Chondrocyte (in vitro differentiated cells): ENCODE measurements at regions not wholly inside any gene's neighbourhood (a gene's known extent, or its start where the extent isn't known, plus 50 kb on each side); places are given as distances from the start of the nearest gene placed in this dataset.

Experiments
- DNase-seq: peaks from one replicate; pipeline ENCODE4 v3.0.0; 2021; ENCODE audit warnings: mixed read lengths, low spot score
- H3K27ac Mint-ChIP-seq: one replicate; pipeline ENCODE4 v1.8.0; 2021; ENCODE audit warnings: mild to moderate bottlenecking, moderate library complexity, mixed read lengths; ENCODE audit not compliant: unreplicated experiment
- H3K27me3 Mint-ChIP-seq: 2 replicates; pipeline ENCODE4 v1.8.0; 2021; ENCODE audit warnings: low read depth, mixed read lengths
- H3K36me3 Mint-ChIP-seq: 2 replicates; pipeline ENCODE4 v1.8.0; 2021; ENCODE audit warnings: low read depth, mixed read lengths
- H3K4me1 Mint-ChIP-seq: 2 replicates; pipeline ENCODE4 v1.8.0; 2021; ENCODE audit warnings: low read depth, mild to moderate bottlenecking, mixed read lengths
- H3K4me3 Mint-ChIP-seq: one replicate; pipeline ENCODE4 v1.8.0; 2021; ENCODE audit warnings: mild to moderate bottlenecking, moderate library complexity, mixed read lengths; ENCODE audit not compliant: unreplicated experiment
- H3K9me3 Mint-ChIP-seq: 2 replicates; pipeline ENCODE4 v1.8.0; 2021; ENCODE audit warnings: low read depth, mixed read lengths
- CTCF ChIP-seq: fragments of 200-600 bp; sonication (generic); IDR thresholded peaks from 2 replicates; pipeline ENCODE4 v1.5.0; 2021; ENCODE audit warnings: antibody characterized with exemption, mild to moderate bottlenecking, moderate library complexity

- peaks cover 7% of the 10 kb centered on the region for H3K27me3 Mint-ChIP-seq
- no peaks in the 10 kb centered on the region for H3K4me1 Mint-ChIP-seq
- no peak overlapping the region for H3K27ac Mint-ChIP-seq
- no peaks in the 10 kb centered on the region for H3K36me3 Mint-ChIP-seq
- no peak for DNase-seq
- H3K9me3 Mint-ChIP-seq: no peaks in the 10 kb centered on the region
- H3K4me3 Mint-ChIP-seq: no peak overlapping the region
- no peak for TF ChIP-seq CTCF
Measured at GRCh38 chr3:68290333-68290732, 635.9 kb upstream of the SUCLG2 start.

- TF ChIP-seq CTCF: no peak
- Mint-ChIP-seq H3K9me3 (no peaks in the 10 kb centered on the region), H3K27me3 (peaks cover 7% of the 10 kb centered on the region), H3K4me1 (no peaks in the 10 kb centered on the region), H3K27ac (no peak overlapping the region), H3K36me3 (no peaks in the 10 kb centered on the region), H3K4me3 (no peak overlapping the region)
- no peak for DNase-seq
Measured at GRCh38 chr3:68288085-68288484, 633.7 kb upstream of the SUCLG2 start.

- H3K9me3 Mint-ChIP-seq: no peaks in the 10 kb centered on the region
- no peak overlapping the region for H3K4me3 Mint-ChIP-seq
- TF ChIP-seq CTCF: no peak
- H3K4me1 Mint-ChIP-seq: no peaks in the 10 kb centered on the region
- no peaks in the 10 kb centered on the region for H3K36me3 Mint-ChIP-seq
- no peak for DNase-seq
- peaks cover 7% of the 10 kb centered on the region for H3K27me3 Mint-ChIP-seq
- H3K27ac Mint-ChIP-seq: no peak overlapping the region
Measured at GRCh38 chr3:68287101-68287500, 632.7 kb upstream of the SUCLG2 start.

- H3K27me3 Mint-ChIP-seq: no peaks in the 10 kb centered on the region
- TF ChIP-seq CTCF: no peak
- H3K4me3 Mint-ChIP-seq: no peak overlapping the region
- no peaks in the 10 kb centered on the region for H3K4me1 Mint-ChIP-seq
- H3K27ac Mint-ChIP-seq: no peak overlapping the region
- no peaks in the 10 kb centered on the region for H3K9me3 Mint-ChIP-seq
- H3K36me3 Mint-ChIP-seq: no peaks in the 10 kb centered on the region
- no peak for DNase-seq
Measured at GRCh38 chr3:68274286-68274685, 619.9 kb upstream of the SUCLG2 start.

- H3K4me1 Mint-ChIP-seq: no peaks in the 10 kb centered on the region
- H3K4me3 Mint-ChIP-seq: no peak overlapping the region
- H3K36me3 Mint-ChIP-seq: no peaks in the 10 kb centered on the region
- no peak for DNase-seq
- H3K27ac Mint-ChIP-seq: no peak overlapping the region
- H3K27me3 Mint-ChIP-seq: no peaks in the 10 kb centered on the region
- no peak for TF ChIP-seq CTCF
- no peaks in the 10 kb centered on the region for H3K9me3 Mint-ChIP-seq
Measured at GRCh38 chr3:68271145-68271544, 616.7 kb upstream of the SUCLG2 start.
